Vagina (tissue), 2 donors: ENCODE measurements at regions not wholly inside any gene's neighbourhood (a gene's known extent, or its start where the extent isn't known, plus 50 kb on each side); places are given as distances from the start of the nearest gene placed in this dataset.

ENCODE experiments used
- CTCF ChIP-seq, 3 experiments: fragments of 450-650 bp in 2 of 3; fragments of 200-600 bp in 1 of 3; sonication (generic) in 1 of 3; IDR thresholded peaks; one replicate each; pipeline ENCODE4 v1.5.1; 2017 to 2019; ENCODE audit warnings: antibody characterized with exemption in 3 of 3, mild to moderate bottlenecking in 2 of 3, moderate library complexity in 2 of 3
- POLR2A ChIP-seq, 2 donors: fragments of 450-650 bp; IDR thresholded peaks; one replicate each; pipeline ENCODE4 v1.6.1; 2017; ENCODE audit warnings: antibody characterized with exemption in 2 of 2, mild to moderate bottlenecking in 2 of 2, moderate library complexity in 2 of 2
- POLR2AphosphoS5 ChIP-seq, 2 donors: sonication (generic); formaldehyde crosslinking; IDR thresholded peaks; one replicate each; pipeline ENCODE4 v1.9.0; 2017; ENCODE audit warnings: antibody characterized with exemption in 2 of 2, mild to moderate bottlenecking in 2 of 2, low read depth in 1 of 2; ENCODE audit not compliant: insufficient read depth in 1 of 2

- no peak for TF ChIP-seq CTCF (IDR thresholded peaks at IDR 0.05)
- no peak for TF ChIP-seq POLR2AphosphoS5 (IDR thresholded peaks at IDR 0.05; ENCODE audit: insufficient read depth in 1 of 2, low read depth in 1 of 2)
- no peak for TF ChIP-seq POLR2A (IDR thresholded peaks at IDR 0.05)
These were observed 233.1 kb downstream of the POU4F1 start for GRCh38 chr13:78370231-78370630.
